PC-3 (cell line): ENCODE measurements at regions not wholly inside any gene's neighbourhood (a gene's known extent, or its start where the extent isn't known, plus 50 kb on each side); places are given as distances from the start of the nearest gene placed in this dataset.

ENCODE experiments used
- ATAC-seq: fragments of 200-7000 bp; cut with Tn5 transposase; 2 replicates; pipeline ENCODE4 v1.9.1; 2020; ENCODE audit warnings: mild to moderate bottlenecking, moderate library complexity
- BruUV-seq: library from RNA; stranded (reverse); fragments of 400-500 nt; replicated peaks from 2 replicates; lab custom pipeline; 2021; lab: Mats Ljungman, UMichigan
- CTCF ChIA-PET: fragments of 300-600 bp; sonication (Branson Sonifier 250); formaldehyde crosslinking; loops from one replicate; lab custom pipeline; 2022; ENCODE audit warnings: antibody characterized with exemption; lab: Charles Lee
- POLR2A ChIA-PET: fragments of 300-600 bp; sonication (Branson Sonifier 250); formaldehyde crosslinking; loops from one replicate; lab custom pipeline; 2022; ENCODE audit warnings: antibody characterized with exemption; ENCODE audit not compliant: unreplicated experiment; lab: Charles Lee
- DNase-seq: peaks from one replicate; pipeline ENCODE4 v3.0.0-alpha.2; 2015
- H2AFZ ChIP-seq: fragments of 300-600 bp; sonication (generic); 2 replicates; pipeline ENCODE4 v1.6.0; 2016; ENCODE audit warnings: antibody characterized with exemption, low read length
- H3F3A ChIP-seq: fragments of 300-600 bp; sonication (generic); one replicate; pipeline ENCODE4 v1.6.0; 2017; ENCODE audit warnings: antibody characterized with exemption, low read length, control low read depth, mild to moderate bottlenecking; ENCODE audit not compliant: unreplicated experiment
- H3K27ac ChIP-seq: fragments of 300-600 bp; sonication (generic); 2 replicates; pipeline ENCODE4 v1.5.1; 2016; ENCODE audit warnings: mild to moderate bottlenecking, low read length
- H3K27me3 ChIP-seq: fragments of 300-600 bp; sonication (generic); 2 replicates; pipeline ENCODE4 v1.6.1; 2016; ENCODE audit warnings: low read length, mixed read lengths
- H3K36me3 ChIP-seq: fragments of 300-600 bp; sonication (generic); 2 replicates; pipeline ENCODE4 v1.6.1; 2016; ENCODE audit warnings: low read depth, mixed run types, low read length, mixed read lengths
- H3K4me1 ChIP-seq: fragments of 300-600 bp; sonication (generic); 2 replicates; pipeline ENCODE4 v1.5.1; 2016; ENCODE audit warnings: low read length; ENCODE audit not compliant: insufficient read depth
- H3K4me2 ChIP-seq: fragments of 300-600 bp; sonication (generic); 2 replicates; pipeline ENCODE4 v1.6.0; 2016; ENCODE audit warnings: low read length
- H3K4me3 ChIP-seq: fragments of 300-600 bp; sonication (generic); 2 replicates; pipeline ENCODE4 v1.5.1; 2016; ENCODE audit warnings: mild to moderate bottlenecking, low read length, mixed read lengths
- H3K79me2 ChIP-seq: fragments of 300-600 bp; sonication (generic); 2 replicates; pipeline ENCODE4 v1.6.1; 2017; ENCODE audit warnings: low read length, mixed read lengths
- H3K9ac ChIP-seq: fragments of 300-600 bp; sonication (generic); 2 replicates; pipeline ENCODE4 v1.6.0; 2016; ENCODE audit warnings: mild to moderate bottlenecking, low read length
- H3K9me2 ChIP-seq: fragments of 300-600 bp; sonication (generic); replicated peaks from 2 replicates; pipeline ENCODE4 v1.6.1; 2016; ENCODE audit warnings: mixed run types, low read length, mixed read lengths
- H3K9me3 ChIP-seq: fragments of 300-600 bp; sonication (generic); 2 replicates; pipeline ENCODE4 v1.6.1; 2016; ENCODE audit warnings: low read length, mixed read lengths
- H4K20me1 ChIP-seq: fragments of 300-600 bp; sonication (generic); 2 replicates; pipeline ENCODE4 v1.6.1; 2016; ENCODE audit warnings: low read length, mixed read lengths
- CTCF ChIP-seq: fragments of 300-600 bp; sonication (generic); conservative IDR thresholded peaks from 2 replicates; pipeline ENCODE4 v1.5.1; 2017; ENCODE audit warnings: antibody characterized with exemption, low read depth, mild to moderate bottlenecking, low read length
- EZH2 ChIP-seq: fragments of 300-600 bp; sonication (generic); IDR thresholded peaks from one replicate; pipeline ENCODE4 v1.6.1; 2017; ENCODE audit warnings: antibody characterized with exemption, mild to moderate bottlenecking, low read length; ENCODE audit not compliant: unreplicated experiment
- EZH2phosphoT487 ChIP-seq: fragments of 300-600 bp; sonication (generic); IDR thresholded peaks from 2 replicates; pipeline ENCODE4 v1.6.1; 2018; ENCODE audit warnings: mild to moderate bottlenecking, antibody characterized with exemption, low read length, borderline replicate concordance
- intact Hi-C: fragments of 100-400 bp; cut with micrococcal nuclease; formaldehyde crosslinking; loops from 2 replicates; pipeline ENCODE4 v1.9.0; 2023

GRCh38 chr3:106588739-106589138 is 719.9 kb upstream of the CBLB start:
- TF ChIP-seq EZH2phosphoT487 = no peak
- TF ChIP-seq EZH2 = no peak
- no peak for TF ChIP-seq CTCF
- Histone ChIP-seq H3K27me3 (no peaks in the 10 kb centered on the region), H3K9me2 (no peaks in the 10 kb centered on the region), H3K4me1 (no peaks in the 10 kb centered on the region), H3K36me3 (no peaks in the 10 kb centered on the region), H3K9me3 (no peaks in the 10 kb centered on the region), H3K9ac (no peak overlapping the region), H3K79me2 (no peaks in the 10 kb centered on the region), H3K4me3 (no peak overlapping the region), H4K20me1 (no peaks in the 10 kb centered on the region), H3K4me2 (no peak overlapping the region), H3K27ac (no peak overlapping the region), H2AFZ (no peak overlapping the region), H3F3A (no peaks in the 10 kb centered on the region)
- POLR2A ChIA-PET = no interaction called here
- no TSS peak for BruUV-seq
- CTCF ChIA-PET = no interaction called here
- intact Hi-C loops = loop anchor here (10.0 kb wide), 1 partner anchor 204 kb away; no protein-coding TSS in a partner anchor
- ATAC-seq = no peak
- DNase-seq = no peak

- Histone ChIP-seq H3K4me1 (no peaks in the 10 kb centered on the region), H3K9ac (no peak overlapping the region), H4K20me1 (no peaks in the 10 kb centered on the region), H3F3A (no peaks in the 10 kb centered on the region), H3K9me3 (no peaks in the 10 kb centered on the region), H3K9me2 (no peaks in the 10 kb centered on the region), H3K27me3 (no peaks in the 10 kb centered on the region), H3K36me3 (no peaks in the 10 kb centered on the region), H3K79me2 (no peaks in the 10 kb centered on the region), H3K4me2 (no peak overlapping the region), H3K27ac (no peak overlapping the region), H3K4me3 (no peak overlapping the region), H2AFZ (no peak overlapping the region)
- POLR2A ChIA-PET = no interaction called here
- CTCF ChIA-PET = no interaction called here
- no peak for DNase-seq
- TF ChIP-seq EZH2phosphoT487 = no peak
- no peak for TF ChIP-seq EZH2
- TF ChIP-seq CTCF = no peak
- BruUV-seq = no TSS peak
- intact Hi-C loops = loop anchor here (10.0 kb wide), 1 partner anchor 205 kb away; no protein-coding TSS in a partner anchor
- ATAC-seq = no peak
Observed at GRCh38 chr3:106589311-106589942, 720.6 kb upstream of the CBLB start.

- H3K4me1 ChIP-seq = no peaks in the 10 kb centered on the region
- ChIA-PET POLR2A (no interaction called here), CTCF (no interaction called here)
- no peak overlapping the region for H3K9ac ChIP-seq
- no peaks in the 10 kb centered on the region for H3K79me2 ChIP-seq
- H4K20me1 ChIP-seq = no peaks in the 10 kb centered on the region
- intact Hi-C loops = no loop called here
- H3F3A ChIP-seq = no peaks in the 10 kb centered on the region
- no peak overlapping the region for H3K4me3 ChIP-seq
- no peak overlapping the region for H3K4me2 ChIP-seq
- no peak overlapping the region for H2AFZ ChIP-seq
- H3K36me3 ChIP-seq = no peaks in the 10 kb centered on the region
- H3K27me3 ChIP-seq = no peaks in the 10 kb centered on the region
- TF ChIP-seq EZH2 (no peak), CTCF (no peak), EZH2phosphoT487 (no peak)
- no peaks in the 10 kb centered on the region for H3K9me2 ChIP-seq
- no TSS peak for BruUV-seq
- DNase-seq (no peak), ATAC-seq (no peak)
- H3K9me3 ChIP-seq = no peaks in the 10 kb centered on the region
- no peak overlapping the region for H3K27ac ChIP-seq
Observed at GRCh38 chr3:106590216-106590615, 721.4 kb upstream of the CBLB start.
